Mesenteric fat pad (tissue), 1 donor: ENCODE measurements at regions not wholly inside any gene's neighbourhood (a gene's known extent, or its start where the extent isn't known, plus 50 kb on each side); places are given as distances from the start of the nearest gene placed in this dataset.

ENCODE experiments used
- DNase-seq: peaks from one replicate; pipeline ENCODE4 v3.0.0-alpha.2; 2020; ENCODE audit warnings: low spot score
- donor health status: DM: yes; HTN: yes; CAD: no.

- no peak for DNase-seq
Observed at GRCh38 chr12:13843841-13844240, 137.6 kb downstream of the GRIN2B start.

DNA sequence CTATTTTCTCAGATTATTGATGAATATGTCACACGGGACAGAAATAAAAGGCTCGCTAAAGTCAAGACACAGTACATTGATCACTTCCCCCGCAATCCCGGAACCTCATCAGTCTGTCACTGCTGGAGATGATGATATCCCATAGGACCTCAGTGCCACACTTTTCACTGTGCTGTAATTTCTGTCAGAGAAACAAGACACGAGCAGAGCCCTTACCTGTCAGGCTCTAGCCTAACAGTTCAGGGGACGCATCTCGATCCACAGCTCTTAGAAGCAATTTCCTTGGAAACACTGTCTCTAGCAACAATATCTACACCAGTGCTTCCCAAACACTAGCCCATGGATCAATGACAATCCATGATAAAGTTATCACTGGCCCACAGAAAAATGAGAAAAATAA is 140.0 kb downstream of the GRIN2B start:
- DNase-seq = no peak

- no peak for DNase-seq
Observed at GRCh38 chr12:13839365-13840336, 141.8 kb downstream of the GRIN2B start.

- no peak for DNase-seq
Observed at GRCh38 chr12:13836099-13836498, 145.3 kb downstream of the GRIN2B start.

DNA sequence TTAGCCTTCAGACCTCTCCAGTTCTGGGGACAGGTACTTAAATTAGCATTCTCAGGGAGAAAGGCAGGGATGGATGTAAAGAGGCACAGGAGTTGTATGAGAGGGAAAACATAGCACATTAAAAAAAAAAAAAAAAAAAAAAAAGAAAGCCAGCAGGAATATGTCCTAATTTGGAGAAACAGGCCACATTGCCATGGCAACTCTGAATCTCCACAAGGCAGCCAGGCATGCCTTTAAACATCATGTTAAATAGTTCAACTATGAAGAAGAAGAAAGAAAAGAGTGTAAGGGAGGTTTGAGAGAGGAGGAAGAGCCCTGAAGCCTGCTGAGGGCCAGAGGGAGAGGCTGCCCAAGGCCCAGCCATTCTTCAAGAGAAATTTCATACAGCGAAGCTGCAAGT is 145.8 kb downstream of the GRIN2B start:
- no peak for DNase-seq

DNA sequence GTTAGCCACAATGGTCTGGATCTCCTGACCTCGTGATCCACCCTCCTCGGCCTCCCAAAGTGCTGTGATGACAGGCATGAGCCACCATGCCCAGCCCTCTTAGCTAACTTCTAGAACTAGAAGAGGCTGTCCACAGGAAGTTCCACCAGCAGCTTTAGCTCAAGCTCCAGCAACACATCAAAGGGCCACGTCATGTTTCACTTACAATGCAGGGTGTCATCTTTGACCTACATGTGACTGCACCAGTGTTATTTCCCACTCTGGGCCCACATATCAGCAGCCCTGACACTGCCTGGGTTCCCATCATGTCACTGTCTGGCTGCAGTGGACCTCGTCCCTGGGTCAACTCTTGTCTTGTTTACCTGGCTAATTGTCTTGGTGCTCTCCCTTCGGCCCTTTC is 147.2 kb downstream of the GRIN2B start:
- DNase-seq = no peak

DNA sequence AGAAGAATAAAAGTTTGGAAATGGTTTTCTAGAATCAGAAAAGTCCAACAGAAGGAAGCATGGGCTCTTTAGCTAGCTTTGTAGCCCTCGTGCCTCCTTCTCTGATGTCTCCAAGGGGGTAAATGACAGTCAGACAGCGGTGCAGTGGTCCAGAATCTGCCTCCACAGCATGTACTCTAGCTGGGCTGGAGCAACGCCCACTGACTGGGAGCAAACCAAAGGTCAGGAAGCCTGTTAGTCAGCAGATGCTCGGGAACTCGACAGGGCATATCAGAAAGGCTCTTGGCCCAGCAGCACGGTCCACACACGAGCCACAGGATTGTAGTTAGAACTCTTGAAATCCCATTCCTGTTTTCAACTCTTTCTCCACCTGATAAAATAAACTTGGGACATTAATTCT is 164.3 kb downstream of the GRIN2B start:
- no peak for DNase-seq

DNA sequence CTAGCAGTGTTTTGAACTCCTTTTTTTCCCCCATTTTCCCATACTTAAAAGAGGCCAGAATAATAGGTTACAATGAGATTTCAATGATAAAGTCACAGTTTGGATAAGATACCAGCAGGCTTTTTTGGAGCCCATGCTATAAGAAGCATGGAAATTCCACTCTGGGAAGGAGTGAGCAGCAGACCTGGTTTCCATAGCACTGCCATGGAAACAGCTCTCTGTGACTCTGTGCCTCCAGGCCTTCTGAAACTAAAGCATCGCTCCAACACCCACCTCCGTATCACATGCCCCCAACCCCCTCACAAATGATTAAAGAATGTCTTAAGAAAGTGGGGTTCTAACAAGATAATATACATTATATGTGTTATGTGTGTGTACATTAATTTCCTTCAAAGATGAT is 165.0 kb downstream of the GRIN2B start:
- DNase-seq = no peak

GRCh38 chr12:13812168-13812567 is 169.2 kb downstream of the GRIN2B start:
- DNase-seq = no peak

DNA sequence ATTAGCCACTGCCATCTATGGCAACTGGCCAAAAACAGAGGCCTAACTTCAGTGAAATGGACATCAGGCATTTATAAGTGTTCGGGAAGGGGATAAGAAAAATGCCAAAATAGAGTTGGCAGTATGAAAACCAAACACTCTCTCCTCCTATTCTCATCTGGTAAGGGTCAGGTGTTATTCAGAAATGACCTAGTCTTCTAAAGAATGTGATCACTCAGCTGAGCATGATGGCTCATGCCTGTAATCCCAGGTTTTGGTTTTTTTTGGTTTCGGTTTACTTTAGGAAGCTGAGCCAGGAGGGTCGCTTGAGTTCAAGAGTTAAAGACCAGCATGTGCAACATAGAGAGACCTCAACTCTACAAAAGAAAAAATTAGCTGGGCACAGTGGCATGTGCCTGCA is 170.3 kb downstream of the GRIN2B start:
- no peak for DNase-seq

- no peak for DNase-seq
Observed at GRCh38 chr12:13805041-13805440, 176.4 kb downstream of the GRIN2B start.

GRCh38 chr12:13801543-13801942 is 179.9 kb downstream of the GRIN2B start:
- no peak for DNase-seq

- no peak for DNase-seq
Observed at GRCh38 chr12:13799574-13799973, 181.8 kb downstream of the GRIN2B start.

- no peak for DNase-seq
Observed at GRCh38 chr12:13798162-13798561, 183.2 kb downstream of the GRIN2B start.

DNA sequence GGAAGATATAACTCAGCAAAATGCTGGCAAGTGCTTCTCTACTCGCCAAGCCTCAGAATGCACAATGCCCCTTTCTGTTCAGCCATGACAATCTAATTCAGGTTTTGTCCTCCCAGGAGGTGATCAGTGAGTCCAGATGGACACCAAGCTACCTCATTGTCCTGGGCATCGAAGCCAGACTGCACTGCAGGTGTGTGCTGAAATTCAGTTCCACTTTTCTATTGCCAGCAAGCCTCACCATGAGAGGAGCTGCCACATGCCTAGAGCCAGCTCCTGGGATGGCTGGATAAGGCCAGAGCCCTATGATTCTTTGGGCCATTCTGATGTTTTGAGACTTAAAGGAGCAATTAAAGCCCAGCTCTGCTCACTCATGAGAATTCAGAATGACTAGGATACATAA is 186.7 kb downstream of the GRIN2B start:
- no peak for DNase-seq

DNA sequence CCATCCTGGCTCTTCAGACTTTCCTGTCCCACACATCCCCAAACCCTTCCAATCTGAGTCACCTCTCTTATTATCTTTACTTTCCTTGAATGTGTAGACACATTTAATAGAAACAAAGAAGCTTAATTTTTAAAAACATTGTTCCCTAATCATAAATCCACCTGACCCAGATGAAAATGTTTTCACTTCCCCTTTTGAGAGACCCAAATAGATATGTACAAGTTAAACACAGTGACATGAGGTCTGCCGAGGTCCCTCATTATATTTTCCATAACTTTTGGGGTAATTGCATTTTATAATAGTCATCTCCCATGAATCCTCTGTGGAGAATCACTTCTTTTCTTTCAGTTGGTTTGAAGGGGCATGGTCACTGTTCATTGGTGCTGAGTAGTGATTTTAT is 191.1 kb downstream of the GRIN2B start:
- DNase-seq = no peak

GRCh38 chr12:13788626-13789025 is 192.8 kb downstream of the GRIN2B start:
- no peak for DNase-seq

- DNase-seq = no peak
Observed at GRCh38 chr12:13786646-13787045, 194.8 kb downstream of the GRIN2B start.

DNA sequence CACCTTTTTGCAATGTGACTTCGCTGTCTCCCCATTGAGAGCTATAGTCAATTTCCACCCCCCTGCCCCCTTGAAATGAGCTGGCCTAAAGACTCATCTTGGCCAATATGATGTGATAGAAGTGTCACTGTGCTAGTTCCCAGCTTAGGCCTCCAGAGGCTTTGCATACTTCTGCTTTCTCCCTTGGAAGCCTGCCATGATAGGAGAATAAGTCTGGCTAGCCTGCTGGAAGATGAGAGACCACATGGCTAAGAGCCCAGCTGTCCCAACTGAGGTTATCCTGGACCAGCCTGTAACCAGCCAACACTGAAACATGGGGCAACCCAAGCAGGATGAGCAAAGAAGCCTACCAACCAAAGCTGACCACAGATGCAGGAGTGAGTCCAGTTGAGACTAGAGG is 196.9 kb downstream of the GRIN2B start:
- no peak for DNase-seq

DNA sequence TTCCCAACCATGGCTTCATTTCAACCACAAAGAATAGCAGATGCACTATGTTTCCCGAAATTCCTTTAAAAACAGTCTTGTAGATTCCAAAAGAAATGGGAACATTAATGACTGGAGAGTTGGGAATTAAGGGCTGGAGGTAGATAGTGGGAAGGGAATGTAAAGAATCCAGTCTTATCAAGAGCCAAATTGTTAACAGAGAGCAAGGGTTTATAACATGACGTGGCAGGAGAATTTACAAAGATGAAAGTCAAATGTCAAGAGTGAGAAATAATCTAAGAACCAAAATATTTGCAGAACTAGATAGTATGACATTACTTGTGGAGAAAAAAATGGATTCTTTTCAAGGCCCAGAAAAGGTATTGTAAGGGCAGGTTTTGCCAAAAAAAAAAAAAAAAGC is 200.9 kb downstream of the GRIN2B start:
- DNase-seq = no peak

DNA sequence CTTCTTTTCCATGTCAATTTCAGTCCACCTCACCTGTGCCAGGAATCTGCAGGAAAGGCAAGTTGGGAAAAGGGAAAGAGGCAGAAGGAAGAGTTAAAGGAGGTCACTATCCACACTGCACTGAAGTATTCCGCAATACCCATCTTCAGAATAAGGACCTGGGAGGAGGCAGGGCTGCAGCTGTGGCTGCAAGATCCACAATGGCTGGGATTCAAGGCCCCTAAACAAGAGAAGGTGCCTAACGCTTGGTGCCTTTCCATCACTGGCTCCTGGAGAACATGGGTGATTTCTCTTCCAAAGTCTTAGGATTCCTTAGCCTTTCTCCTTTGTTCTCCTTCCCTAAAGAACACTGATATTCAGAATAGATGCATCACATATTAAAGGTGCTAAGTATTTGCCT is 204.0 kb downstream of the GRIN2B start:
- DNase-seq = no peak

GRCh38 chr12:13772264-13772663 is 209.1 kb downstream of the GRIN2B start:
- DNase-seq = no peak

- DNase-seq = no peak
Observed at GRCh38 chr12:13770576-13770975, 210.8 kb downstream of the GRIN2B start.
